Parathyroid adenoma (tissue), 2 donors: ENCODE measurements at regions not wholly inside any gene's neighbourhood (a gene's known extent, or its start where the extent isn't known, plus 50 kb on each side); places are given as distances from the start of the nearest gene placed in this dataset.
"Not testable (repeated sequence)": the region's sequence is repeated elsewhere in the genome, so short reads cannot be mapped to it uniquely, and the experiment has no call there.

Experiments used
- H2AFZ ChIP-seq: fragments of 300-600 bp; sonication (generic); one replicate; pipeline ENCODE4 v1.7.0; 2017; ENCODE audit warnings: antibody characterized with exemption, mild to moderate bottlenecking
- H3K27ac ChIP-seq: fragments of 300-600 bp; sonication (generic); one replicate; pipeline ENCODE4 v1.7.0; 2017
- H3K27me3 ChIP-seq: fragments of 300-600 bp; sonication (generic); one replicate; pipeline ENCODE4 v1.7.0; 2017; ENCODE audit warnings: low read length; ENCODE audit not compliant: control insufficient read depth, insufficient read depth
- H3K36me3 ChIP-seq: fragments of 300-600 bp; sonication (generic); one replicate; pipeline ENCODE4 v1.7.0; 2017; ENCODE audit warnings: low read length; ENCODE audit not compliant: control insufficient read depth, insufficient read depth
- H3K4me1 ChIP-seq: fragments of 300-600 bp; sonication (generic); one replicate; pipeline ENCODE4 v1.7.0; 2017; ENCODE audit warnings: control low read depth
- H3K4me2 ChIP-seq: fragments of 300-600 bp; sonication (generic); one replicate; pipeline ENCODE4 v1.7.0; 2017; ENCODE audit warnings: low read length
- H3K4me3 ChIP-seq: fragments of 300-600 bp; sonication (generic); one replicate; pipeline ENCODE4 v1.7.0; 2017; ENCODE audit warnings: low read depth, low read length
- H3K79me2 ChIP-seq: fragments of 300-600 bp; sonication (generic); one replicate; pipeline ENCODE4 v1.7.0; 2017; ENCODE audit warnings: control low read depth
- H3K9ac ChIP-seq: fragments of 300-600 bp; sonication (generic); one replicate; pipeline ENCODE4 v1.7.0; 2017; ENCODE audit warnings: mild to moderate bottlenecking
- H3K9me3 ChIP-seq: fragments of 300-600 bp; sonication (generic); one replicate; pipeline ENCODE4 v1.7.0; 2017; ENCODE audit warnings: low read length; ENCODE audit not compliant: control insufficient read depth
- CTCF ChIP-seq: fragments of 300-600 bp; sonication (generic); IDR thresholded peaks from one replicate; pipeline ENCODE4 v1.7.0; 2017; ENCODE audit warnings: antibody characterized with exemption, mild to moderate bottlenecking
- donor health status: primary hyperparathyroidism.

GRCh38 chr2:220775856-220776488, 796.1 kb downstream of the EPHA4 start:
- no peak for TF ChIP-seq CTCF
- H3K9me3 ChIP-seq, result no peaks in the 10 kb centered on the region
- no peak overlapping the region for H3K4me2 ChIP-seq
- no peaks in the 10 kb centered on the region for H3K27me3 ChIP-seq
- H3K9ac ChIP-seq, result no peak overlapping the region
- H2AFZ ChIP-seq, result no peak overlapping the region
- H3K4me1 ChIP-seq, result no peaks in the 10 kb centered on the region
- H3K36me3 ChIP-seq, result no peaks in the 10 kb centered on the region
- no peak overlapping the region for H3K4me3 ChIP-seq
- H3K79me2 ChIP-seq, result no peaks in the 10 kb centered on the region
- H3K27ac ChIP-seq, result no peak overlapping the region

GRCh38 chr2:220779076-220779475, 793.0 kb downstream of the EPHA4 start:
- not testable (repeated sequence) for H3K9ac ChIP-seq, H3K4me2 ChIP-seq, H3K4me1 ChIP-seq, H2AFZ ChIP-seq, H3K27ac ChIP-seq, H3K9me3 ChIP-seq, H3K36me3 ChIP-seq, H3K79me2 ChIP-seq, H3K27me3 ChIP-seq, H3K4me3 ChIP-seq

GRCh38 chr2:220779511-220779910, 792.6 kb downstream of the EPHA4 start:
- no peak for TF ChIP-seq CTCF
- H3K4me2 ChIP-seq, result no peak overlapping the region
- H3K9me3 ChIP-seq, result no peaks in the 10 kb centered on the region
- H3K4me3 ChIP-seq, result no peak overlapping the region
- H3K27me3 ChIP-seq, result no peaks in the 10 kb centered on the region
- no peak overlapping the region for H3K27ac ChIP-seq
- no peaks in the 10 kb centered on the region for H3K36me3 ChIP-seq
- no peaks in the 10 kb centered on the region for H3K79me2 ChIP-seq
- no peak overlapping the region for H3K9ac ChIP-seq
- no peaks in the 10 kb centered on the region for H3K4me1 ChIP-seq
- H2AFZ ChIP-seq, result no peak overlapping the region

DNA sequence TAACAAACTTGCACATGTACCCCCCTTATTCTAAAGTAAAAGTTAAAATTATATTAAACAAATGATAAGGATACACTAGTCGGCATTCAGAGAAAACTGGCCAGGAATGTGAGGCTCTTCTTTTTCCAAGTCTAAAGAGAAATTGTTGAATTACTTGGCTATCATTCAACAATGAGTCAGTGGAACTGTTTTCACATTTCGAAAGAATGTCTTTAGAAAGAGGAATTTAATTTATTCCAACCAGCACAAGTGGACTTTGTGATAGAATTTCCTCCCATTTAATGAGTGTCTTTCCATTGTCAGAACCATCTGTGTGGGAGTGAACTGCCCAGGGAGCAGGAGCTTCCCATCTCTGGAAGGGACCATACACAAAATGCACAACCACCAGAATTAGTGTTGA, 792.2 kb downstream of the EPHA4 start:
- H3K9ac ChIP-seq, result no peak overlapping the region
- no peaks in the 10 kb centered on the region for H3K36me3 ChIP-seq
- TF ChIP-seq CTCF, result no peak

DNA sequence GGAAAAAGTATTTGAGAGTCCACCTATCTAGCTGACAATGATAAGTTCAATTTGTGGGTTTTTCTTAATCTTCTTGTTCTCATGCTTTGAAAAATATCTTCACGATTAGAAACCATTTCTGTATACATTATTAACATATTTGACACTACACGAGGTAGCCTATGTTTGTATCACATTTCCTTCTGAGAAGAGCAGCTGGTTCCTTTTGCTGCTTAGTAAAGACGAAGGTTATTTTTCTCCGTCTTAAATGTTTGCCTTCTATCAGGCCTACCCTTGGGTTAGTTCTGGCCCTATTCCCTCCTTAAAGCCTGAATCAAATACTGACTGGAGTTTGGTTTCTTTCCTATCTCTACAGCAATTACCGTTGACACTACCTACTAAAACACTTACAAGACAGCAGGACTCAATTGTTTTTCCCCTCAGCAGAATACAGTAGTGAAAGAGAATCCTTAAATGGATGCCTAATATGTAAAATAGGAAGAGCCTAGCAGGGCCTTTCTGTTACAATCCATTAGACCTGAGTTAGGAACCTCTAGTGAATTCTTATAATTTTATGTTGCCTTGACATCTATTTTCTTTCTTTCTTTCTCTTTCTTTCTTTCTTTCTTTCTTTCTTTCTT, 790.4 kb downstream of the EPHA4 start:
- Histone ChIP-seq H3K27ac (no peak overlapping the region), H3K9me3 (no peaks in the 10 kb centered on the region), H2AFZ (no peak overlapping the region), H3K4me3 (no peak overlapping the region), H3K79me2 (no peaks in the 10 kb centered on the region), H3K9ac (no peak overlapping the region), H3K27me3 (no peaks in the 10 kb centered on the region), H3K4me1 (no peaks in the 10 kb centered on the region), H3K36me3 (no peaks in the 10 kb centered on the region), H3K4me2 (no peak overlapping the region)
- no peak for TF ChIP-seq CTCF

More for the DNA sequence above, 792.2 kb downstream of the EPHA4 start:
- Histone ChIP-seq H2AFZ (no peak overlapping the region), H3K4me1 (no peaks in the 10 kb centered on the region), H3K27ac (no peak overlapping the region), H3K9me3 (no peaks in the 10 kb centered on the region), H3K4me3 (no peak overlapping the region), H3K79me2 (no peaks in the 10 kb centered on the region), H3K27me3 (no peaks in the 10 kb centered on the region), H3K4me2 (no peak overlapping the region)
